ENCODE measurements at regions not wholly inside any gene's neighbourhood (a gene's known extent, or its start where the extent isn't known, plus 50 kb on each side); places are given as distances from the start of the nearest gene placed in this dataset.
A peak's percentile ranks its signal among the peaks of the same experiment; 100 is the strongest.
"Not testable (repeated sequence)": the region's sequence is repeated elsewhere in the genome, so short reads cannot be mapped to it uniquely, and the experiment has no call there.

- H3K4me3 ChIP-seq; H3K27me3 ChIP-seq; intact Hi-C loops (cut with DNase I); H3K27ac ChIP-seq; DNase-seq; H3K9me3 ChIP-seq; H3K36me3 ChIP-seq; H3K4me1 ChIP-seq; ATAC-seq: not testable (repeated sequence)
- 55 to 64% (median 62%) methylated on average over 3 to 5 of the region's 9 CpGs; no CpG with 5 or more reads in 1 of the 4 donors for WGBS, 4 donors
Measured at GRCh38 chr15:20680257-20680815, 138.7 kb upstream of the GOLGA6L6 start.

- no peak overlapping the region for H3K27ac ChIP-seq
- TF ChIP-seq CTCF (IDR thresholded peaks at IDR 0.05) (no peak), POLR2A (IDR thresholded peaks at IDR 0.05) (no peak)
- H3K9me3 ChIP-seq: no peaks in the 10 kb centered on the region
- DNase-seq (no peak), ATAC-seq (no peak)
- H3K4me1 ChIP-seq: no peaks in the 10 kb centered on the region
- no peaks in the 10 kb centered on the region for H3K36me3 ChIP-seq
- intact Hi-C loops (cut with DNase I): no loop called here
- 34 to 48% (median 43%) methylated on average over 1 of the region's 1 CpG for WGBS, 4 donors
- H3K27me3 ChIP-seq: no peaks in the 10 kb centered on the region
- no peak overlapping the region for H3K4me3 ChIP-seq
Measured at GRCh38 chr15:20672470-20672869, 130.9 kb upstream of the GOLGA6L6 start.

- Histone ChIP-seq H3K27ac (no peak overlapping the region), H3K4me3 (no peak overlapping the region), H3K9me3 (no peaks in the 10 kb centered on the region), H3K36me3 (no peaks in the 10 kb centered on the region), H3K4me1 (no peaks in the 10 kb centered on the region), H3K27me3 (no peaks in the 10 kb centered on the region)
- DNase-seq (no peak), ATAC-seq (no peak)
- intact Hi-C loops (cut with DNase I): no loop called here
- no peak for TF ChIP-seq POLR2A (IDR thresholded peaks at IDR 0.05)
- WGBS, 4 donors: 21 to 31% (median 26%) methylated on average over 2 of the region's 2 CpGs
Measured at GRCh38 chr15:20671675-20672074, 130.1 kb upstream of the GOLGA6L6 start.

- ATAC-seq; H3K4me1 ChIP-seq; H3K36me3 ChIP-seq; H3K9me3 ChIP-seq; DNase-seq; H3K4me3 ChIP-seq; intact Hi-C loops (cut with DNase I); H3K27ac ChIP-seq; H3K27me3 ChIP-seq: not testable (repeated sequence)
- 45 to 53% (median 48%) methylated on average over 3 of the region's 3 CpGs for WGBS, 4 donors
Measured at GRCh38 chr15:20666410-20666809, 124.8 kb upstream of the GOLGA6L6 start.

- DNase-seq (no peak), ATAC-seq (no peak)
- 24 to 39% (median 31%) methylated on average over 1 of the region's 1 CpG for WGBS, 4 donors
- no peaks in the 10 kb centered on the region for H3K36me3 ChIP-seq
- no peaks in the 10 kb centered on the region for H3K4me1 ChIP-seq
- peaks cover 0 to 7% (median 0%) of the 10 kb centered on the region in 9 donors for H3K27me3 ChIP-seq
- no peak overlapping the region for H3K4me3 ChIP-seq
- no peak for TF ChIP-seq CTCF (IDR thresholded peaks at IDR 0.05)
- no peak for TF ChIP-seq POLR2A (IDR thresholded peaks at IDR 0.05)
- intact Hi-C loops (cut with DNase I): no loop called here
- no peaks in the 10 kb centered on the region for H3K9me3 ChIP-seq
- no peak overlapping the region for H3K27ac ChIP-seq
Measured at GRCh38 chr15:20665653-20666052, 124.1 kb upstream of the GOLGA6L6 start.

- peak in 1 of 5 donors; percentile 47 for DNase-seq
- no peaks in the 10 kb centered on the region for H3K9me3 ChIP-seq
- peaks cover 0 to 13% (median 0%) of the 10 kb centered on the region in 9 donors for H3K27me3 ChIP-seq
- no peak for ATAC-seq
- no peaks in the 10 kb centered on the region for H3K4me1 ChIP-seq
- TF ChIP-seq POLR2A (IDR thresholded peaks at IDR 0.05): no peak
- no peak for TF ChIP-seq CTCF (IDR thresholded peaks at IDR 0.05)
- H3K27ac ChIP-seq: no peak overlapping the region
- H3K36me3 ChIP-seq: no peaks in the 10 kb centered on the region
- intact Hi-C loops (cut with DNase I): no loop called here
- no peak overlapping the region for H3K4me3 ChIP-seq
- 56 to 78% (median 62%) methylated on average over 8 of the region's 8 CpGs for WGBS, 4 donors
Measured at GRCh38 chr15:20659265-20659664, 117.7 kb upstream of the GOLGA6L6 start.
